ENCODE measurements at regions not wholly inside any gene's neighbourhood (a gene's known extent, or its start where the extent isn't known, plus 50 kb on each side); places are given as distances from the start of the nearest gene placed in this dataset.

- H3K4ac ChIP-seq (ENCODE audit: low read depth, low read length): no peak overlapping the region
- H2AK5ac ChIP-seq (ENCODE audit: low read depth, low read length): no peak overlapping the region
- H3K56ac ChIP-seq (ENCODE audit: extremely low read depth, insufficient read depth, low read length): no peak overlapping the region
- no peak overlapping the region for H2BK15ac ChIP-seq (ENCODE audit: low read depth, low read length)
- CTCF ChIA-PET: no interaction called here
- H3K9ac ChIP-seq (ENCODE audit: low read depth, low read length): no peak overlapping the region
- no peak for TF ChIP-seq CTCF (conservative IDR thresholded peaks at IDR 0.05; ENCODE audit: low read depth, low read length)
- no peak for TF ChIP-seq CHD1 (IDR thresholded peaks at IDR 0.05; ENCODE audit: low read depth, low read length)
- TF ChIP-seq MAFK (IDR thresholded peaks at IDR 0.05; ENCODE audit: low read depth, low read length): no peak
- TF ChIP-seq POLR2A (IDR thresholded peaks at IDR 0.05; ENCODE audit: low read depth, low read length): no peak
- TF ChIP-seq USF2 (IDR thresholded peaks at IDR 0.05; ENCODE audit: low read depth, low read length): no peak
- no peak for TF ChIP-seq ELK1 (IDR thresholded peaks at IDR 0.05; ENCODE audit: borderline replicate concordance, low read depth, low read length)
- no peak overlapping the region for H3K4me3 ChIP-seq (ENCODE audit: insufficient read depth, low read depth, low read length)
- no peaks in the 10 kb centered on the region for H4K20me1 ChIP-seq (ENCODE audit: insufficient read depth, low read length)
- H2BK20ac ChIP-seq (ENCODE audit: low read depth, low read length): no peak overlapping the region
- no peak overlapping the region for H3K14ac ChIP-seq (replicated peaks; ENCODE audit: low read depth, low read length)
- H2AFZ ChIP-seq (replicated peaks; ENCODE audit: low read length, poor library complexity): no peak overlapping the region
- H3K4me2 ChIP-seq (ENCODE audit: low read depth, low read length): no peak overlapping the region
- no peaks in the 10 kb centered on the region for H3K79me1 ChIP-seq (ENCODE audit: low read depth in 1 of 2, low read length in 2 of 2)
- no peak overlapping the region for H4K91ac ChIP-seq (ENCODE audit: insufficient read depth, low read depth, low read length)
- no peaks in the 10 kb centered on the region for H3K27me3 ChIP-seq (ENCODE audit: control insufficient read depth, insufficient read depth, low read length)
- no TSS peak for BruUV-seq (replicated peaks)
- ATAC-seq (ENCODE audit: low read depth) (no peak), DNase-seq (no peak)
- H2AK9ac ChIP-seq (replicated peaks; ENCODE audit: low read depth, low read length, poor library complexity): no peak overlapping the region
- H2BK5ac ChIP-seq (ENCODE audit: low read depth, low read length, poor library complexity, severe bottlenecking): no peak overlapping the region
- dilution Hi-C loops (cut with HindIII; ENCODE audit: low sequenced_read_pairs, unreplicated experiment): no loop called here
- H3K9me1 ChIP-seq (ENCODE audit: insufficient read depth, low read length): no peaks in the 10 kb centered on the region
- H3K23ac ChIP-seq (ENCODE audit: low read depth, low read length): no peak overlapping the region
- no peak overlapping the region for H4K8ac ChIP-seq (ENCODE audit: low read depth in 2 of 2, low read length in 2 of 2)
- no peaks in the 10 kb centered on the region for H3K9me3 ChIP-seq (ENCODE audit: control insufficient read depth, insufficient read depth, low read length)
- no peak overlapping the region for H3K27ac ChIP-seq (ENCODE audit: insufficient read depth, low read length)
- H3K18ac ChIP-seq (ENCODE audit: low read depth, low read length): no peak overlapping the region
- H4K5ac ChIP-seq (ENCODE audit: low read depth, low read length): no peak overlapping the region
- H3K36me3 ChIP-seq (ENCODE audit: control insufficient read depth, insufficient read depth, low read length): no peaks in the 10 kb centered on the region
- no peaks in the 10 kb centered on the region for H3K4me1 ChIP-seq (ENCODE audit: control insufficient read depth, insufficient read depth, low read length)
- no CpG with 5 or more reads among the region's 4 CpGs for WGBS, 2 experiments (ENCODE audit: extremely low coverage in 2 of 2, insufficient read length in 1 of 2)
- POLR2A ChIA-PET (ENCODE audit: unreplicated experiment): no interaction called here
- in situ Hi-C loops (cut with MboI; ENCODE audit: low sequenced_read_pairs): no loop called here
- H2BK120ac ChIP-seq (ENCODE audit: low read depth, low read length): no peak overlapping the region
- intact Hi-C loops (cut with micrococcal nuclease): no loop called here
These were observed 475.8 kb downstream of the TOX3 start for GRCh38 chr16:52071101-52071500.

Data from IMR-90 (cell line).